Activated T-cell treated with anti-CD3 and anti-CD28 coated beads for 4 hours (primary cell): ENCODE measurements at regions not wholly inside any gene's neighbourhood (a gene's known extent, or its start where the extent isn't known, plus 50 kb on each side); places are given as distances from the start of the nearest gene placed in this dataset.

Source experiments
- DNase-seq: peaks from one replicate; pipeline ENCODE4 v3.0.0-alpha.2; 2020

DNA sequence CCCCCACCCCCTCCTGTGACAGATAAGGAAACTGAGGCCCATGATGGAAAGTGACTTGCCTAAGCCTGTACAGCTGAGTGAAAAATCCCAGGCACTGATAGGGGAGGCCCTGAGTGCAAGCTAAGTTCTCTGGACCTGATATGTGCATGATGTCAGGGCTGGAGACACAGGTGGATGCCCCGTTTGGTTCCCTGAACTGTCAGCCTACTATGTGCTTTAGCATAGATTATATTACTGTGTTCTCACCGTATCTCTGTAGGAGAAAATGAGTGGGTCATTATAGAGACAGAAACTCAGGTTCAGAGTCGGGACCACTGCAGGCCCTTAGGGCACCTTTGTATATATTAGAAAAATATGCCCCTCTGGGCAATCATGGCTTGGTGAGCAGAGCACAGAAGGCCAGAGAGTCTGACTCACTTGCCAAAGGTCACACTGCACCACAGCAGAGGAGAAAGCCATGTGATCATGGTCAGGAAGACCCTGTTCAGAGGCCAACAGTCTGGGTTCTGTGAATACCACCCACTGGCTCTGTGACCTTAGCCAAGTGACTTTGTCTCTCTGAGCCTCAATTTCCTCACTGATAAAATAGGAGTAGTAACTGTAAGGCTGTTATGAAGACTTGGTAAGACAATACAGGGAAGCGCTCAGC is 145.8 kb upstream of the WNT4 start:
- no peak for DNase-seq

DNA sequence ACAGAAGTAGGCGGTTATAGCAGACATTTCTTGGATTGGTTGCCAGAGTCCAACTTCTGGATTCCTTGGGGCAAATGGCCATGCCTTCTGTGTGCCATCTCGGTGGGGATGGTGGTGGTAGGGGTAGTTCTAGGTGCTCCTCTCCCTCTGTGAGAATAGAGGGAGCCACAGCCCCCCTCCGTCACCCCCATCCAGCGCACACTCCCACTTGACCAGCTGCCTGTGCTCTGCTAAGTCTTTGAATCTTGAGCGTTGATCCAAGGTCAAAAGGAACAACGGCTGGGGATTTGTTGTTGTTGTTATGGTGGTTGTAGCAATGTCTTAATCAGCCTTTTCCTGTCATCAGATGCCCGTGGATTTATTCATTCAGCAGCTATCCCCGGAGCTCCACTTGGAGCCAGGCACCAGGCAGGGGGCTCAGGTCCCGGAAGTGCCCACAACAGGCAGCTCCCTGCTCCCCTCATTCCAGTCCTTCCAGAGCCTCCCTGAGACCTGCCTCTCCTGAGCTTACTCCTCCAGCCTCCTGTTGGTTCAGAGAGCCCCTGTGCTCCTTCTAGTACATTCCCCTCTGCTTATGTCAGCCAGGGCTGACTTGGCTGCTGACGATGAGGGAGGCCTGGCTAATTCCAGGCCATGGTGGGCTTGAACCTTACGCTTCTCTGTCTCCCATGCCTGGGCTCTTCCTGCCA is 146.6 kb upstream of the WNT4 start:
- no peak for DNase-seq

GRCh38 chr1:22290157-22290556 is 147.3 kb upstream of the WNT4 start:
- no peak for DNase-seq

- DNase-seq = no peak
Observed at GRCh38 chr1:22290611-22291010, 147.7 kb upstream of the WNT4 start.

- DNase-seq = no peak
Observed at GRCh38 chr1:22291057-22291456, 148.2 kb upstream of the WNT4 start.

GRCh38 chr1:22291494-22291893 is 148.6 kb upstream of the WNT4 start:
- DNase-seq = no peak

- DNase-seq = no peak
Observed at GRCh38 chr1:22292011-22292788, 149.3 kb upstream of the WNT4 start.

DNA sequence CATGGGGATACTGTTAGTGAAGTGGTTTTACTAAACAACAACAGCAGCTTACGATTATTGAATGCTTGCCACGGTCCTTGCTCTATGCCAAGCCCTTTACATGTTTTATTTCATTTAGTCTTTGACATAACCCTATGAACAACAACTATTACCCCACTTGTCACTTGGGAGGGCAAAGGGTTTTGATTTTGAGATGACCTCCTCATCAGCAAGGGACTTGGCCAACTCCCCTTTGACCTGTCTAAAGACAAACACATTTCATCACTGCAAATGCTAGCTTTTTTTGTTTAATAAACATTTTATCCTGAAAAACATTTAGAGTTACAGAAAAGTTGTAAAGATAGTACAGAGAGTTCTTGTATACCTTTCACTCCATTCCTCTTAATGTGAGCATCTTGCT is 152.5 kb upstream of the WNT4 start:
- no peak for DNase-seq

DNA sequence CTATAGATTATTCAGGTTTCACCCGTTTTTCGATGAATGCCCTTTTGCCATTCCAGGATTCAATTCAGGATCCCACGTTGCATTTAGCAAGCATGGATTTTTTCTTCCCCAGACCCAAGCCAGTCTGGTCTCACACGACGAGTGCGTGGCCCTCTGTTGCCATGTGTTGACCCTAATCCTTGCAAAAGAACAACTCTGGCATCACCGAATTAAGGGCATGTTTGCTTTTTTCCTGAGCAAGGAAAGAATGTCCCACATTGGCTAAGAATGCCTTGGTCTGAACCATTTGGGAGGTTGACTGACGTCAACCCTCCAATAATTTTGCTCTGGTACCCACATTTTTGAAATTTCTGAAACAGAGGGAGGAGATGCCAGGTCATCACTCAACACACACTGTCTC is 153.0 kb upstream of the WNT4 start:
- no peak for DNase-seq

DNA sequence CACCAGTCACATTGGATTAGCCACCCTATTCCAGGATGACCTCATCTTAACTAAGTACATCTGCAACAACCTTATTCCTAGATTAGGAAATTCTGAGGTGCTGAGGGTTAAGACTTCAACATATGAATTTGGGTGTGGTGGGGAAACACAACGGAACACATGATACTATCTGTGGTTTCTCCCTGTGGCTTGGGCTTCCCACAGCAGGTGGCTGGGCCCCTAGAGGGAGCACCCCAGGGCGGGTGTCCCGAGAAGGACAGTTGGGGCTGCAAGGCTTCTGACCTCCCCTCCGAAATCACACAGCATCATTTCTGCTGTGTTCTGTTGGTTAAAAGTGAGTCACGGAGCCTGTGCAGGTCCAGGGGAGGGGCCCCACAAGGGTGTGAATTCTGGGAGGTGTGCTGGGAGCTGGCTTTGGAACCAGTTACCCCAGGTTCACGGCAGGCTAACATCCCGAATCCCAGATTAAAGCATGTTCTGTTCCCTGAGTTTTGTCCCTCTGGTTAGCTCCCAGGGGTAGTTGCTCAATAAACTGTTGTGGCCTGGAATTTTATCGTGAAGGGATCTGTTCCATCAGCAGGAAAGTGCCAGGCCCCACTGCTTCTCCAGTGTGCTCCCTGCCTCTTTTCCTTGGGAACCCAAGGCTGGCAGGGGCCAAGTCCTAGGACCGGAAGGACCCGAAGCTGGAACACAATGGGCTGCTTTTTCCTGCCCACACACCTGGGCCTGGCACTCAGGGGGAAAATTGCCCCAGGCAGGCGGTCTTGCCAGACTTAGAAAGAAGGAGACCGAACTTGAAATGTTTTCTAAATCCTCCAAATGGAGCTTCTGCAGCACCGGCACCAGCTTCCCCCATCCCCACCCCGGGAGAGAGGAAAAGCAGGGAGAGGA is 154.0 kb upstream of the WNT4 start:
- DNase-seq = no peak

- no peak for DNase-seq
Observed at GRCh38 chr1:22297999-22298398, 153.7 kb upstream of the ZBTB40 start.

- no peak for DNase-seq
Observed at GRCh38 chr1:22303816-22304215, 147.8 kb upstream of the ZBTB40 start.

DNA sequence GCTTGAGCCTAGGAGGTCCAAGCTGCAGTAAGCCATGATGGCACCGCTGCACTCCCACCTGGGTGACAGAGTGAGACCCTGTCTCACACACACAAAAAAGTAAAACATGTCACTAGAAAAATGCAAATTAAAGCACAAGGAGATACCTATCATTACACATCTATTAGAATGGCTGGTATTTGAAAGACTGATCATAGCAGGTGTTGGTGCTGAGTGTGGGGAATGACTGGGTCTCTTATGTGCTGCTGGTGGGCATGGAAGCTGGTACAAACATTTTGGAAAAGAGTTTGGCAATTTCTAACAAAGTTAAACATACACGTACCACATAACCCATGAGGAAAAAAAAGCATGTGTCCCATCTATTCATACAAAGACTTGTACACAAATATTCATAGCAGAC is 142.1 kb upstream of the ZBTB40 start:
- DNase-seq = no peak

DNA sequence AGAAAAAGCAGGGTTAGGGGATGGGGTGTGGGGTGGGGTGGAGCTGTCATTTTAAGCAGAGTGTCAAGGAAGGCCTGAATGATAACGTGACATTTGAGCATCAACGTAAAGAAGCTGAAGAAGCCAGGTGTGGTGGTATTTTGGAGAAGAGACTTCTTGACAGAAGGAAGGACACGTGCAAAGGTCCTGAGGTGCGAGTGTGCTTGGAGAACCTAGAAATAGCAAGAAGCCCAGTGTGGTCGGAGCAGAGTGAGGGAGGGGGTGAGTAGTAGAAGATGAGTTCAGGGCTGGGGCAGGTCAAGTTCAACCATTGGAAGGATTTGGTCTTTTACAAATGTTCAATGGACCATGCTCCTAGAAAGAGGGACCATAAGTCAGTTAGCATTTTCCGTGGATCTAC is 140.2 kb upstream of the ZBTB40 start:
- DNase-seq = no peak

DNA sequence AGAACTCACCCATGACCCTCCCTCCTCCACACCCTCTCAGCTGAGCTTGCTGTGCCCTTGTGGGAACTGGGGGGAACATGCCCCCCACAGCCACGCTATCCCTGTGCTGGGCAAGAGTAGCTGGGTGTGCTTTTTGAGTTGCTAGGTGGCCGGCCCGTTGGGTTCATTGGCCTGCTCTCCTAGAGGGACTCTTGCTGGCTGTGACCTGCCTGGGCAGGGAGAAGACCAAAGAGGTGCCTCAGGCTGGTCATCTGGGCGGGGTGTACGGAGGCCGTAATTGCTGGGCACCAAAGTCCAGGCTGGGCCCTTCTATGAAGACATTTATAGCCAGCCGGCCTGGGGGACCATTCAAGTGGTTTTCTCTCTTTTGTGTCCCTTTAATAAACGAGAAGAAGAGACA is 138.3 kb upstream of the ZBTB40 start:
- no peak for DNase-seq

- no peak for DNase-seq
Observed at GRCh38 chr1:22314706-22315105, 136.9 kb upstream of the ZBTB40 start.

- no peak for DNase-seq
Observed at GRCh38 chr1:22315315-22316078, 136.2 kb upstream of the ZBTB40 start.

DNA sequence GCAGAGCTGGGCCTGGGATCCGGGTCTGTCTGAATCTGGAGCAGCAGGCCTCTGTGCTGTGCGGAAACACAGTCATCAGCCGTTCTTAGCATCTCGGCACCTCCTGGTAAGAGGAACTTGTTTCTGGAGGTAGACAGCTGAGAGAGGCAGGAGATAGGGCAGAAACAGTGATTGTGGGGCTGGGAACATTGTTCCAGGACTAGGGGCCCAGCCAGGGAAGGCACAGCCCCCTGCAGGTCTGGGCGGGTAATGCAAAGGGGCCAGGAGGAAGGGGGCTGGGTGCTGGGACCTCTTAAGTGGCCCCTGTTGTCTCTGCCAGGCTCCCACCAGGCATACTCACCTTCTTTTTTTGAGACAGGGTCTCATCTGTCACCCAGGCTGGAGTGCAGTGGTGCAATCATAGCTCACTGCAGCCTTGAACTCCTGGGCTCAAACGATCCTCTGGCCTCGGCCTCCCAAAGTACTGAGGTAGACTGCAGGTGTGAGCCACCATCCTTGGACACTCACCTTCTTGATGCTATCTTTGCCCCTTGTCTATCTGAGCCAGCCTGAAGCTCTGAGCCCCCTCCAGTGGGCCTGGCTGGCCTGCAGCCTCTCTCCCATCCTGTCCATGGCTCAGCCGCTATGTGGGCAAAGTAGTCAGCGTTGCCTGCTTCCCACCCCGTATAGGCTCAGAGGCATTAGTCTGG is 134.3 kb upstream of the ZBTB40 start:
- no peak for DNase-seq

GRCh38 chr1:22317920-22318243 is 133.8 kb upstream of the ZBTB40 start:
- no peak for DNase-seq

- DNase-seq = no peak
Observed at GRCh38 chr1:22318279-22318981, 133.2 kb upstream of the ZBTB40 start.

DNA sequence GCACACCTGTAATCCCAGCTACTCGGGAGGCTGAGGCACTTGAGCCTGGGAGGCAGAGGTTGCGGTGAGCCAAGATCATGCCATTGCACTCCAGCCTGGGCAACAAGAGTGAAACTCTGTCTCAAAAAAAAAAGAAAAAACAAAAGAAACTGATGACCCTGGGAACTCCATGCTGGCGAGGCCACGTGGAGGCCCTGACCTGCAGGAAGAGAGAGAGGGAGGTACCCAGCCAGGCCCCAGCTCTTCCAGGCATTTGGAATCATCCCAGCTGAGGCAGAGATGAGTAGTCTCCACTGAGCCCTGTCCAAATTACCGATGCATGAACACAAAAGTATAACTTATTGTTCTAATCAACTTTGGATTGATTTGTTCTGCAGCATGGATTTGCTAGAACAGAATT is 132.0 kb upstream of the ZBTB40 start:
- no peak for DNase-seq
